Stimulated activated naive CD8-positive, alpha-beta T cell treated with anti-CD3 and anti-CD28 coated beads, Interleukin-15, Interleukin-2, amounts not matched to agents 100 U/mL and 50 U/mL, for 24 hours (primary cell): ENCODE measurements at regions not wholly inside any gene's neighbourhood (a gene's known extent, or its start where the extent isn't known, plus 50 kb on each side); places are given as distances from the start of the nearest gene placed in this dataset.
"Not testable (repeated sequence)": the region's sequence is repeated elsewhere in the genome, so short reads cannot be mapped to it uniquely, and the experiment has no call there.

Experiments
- ATAC-seq: fragments of 150-1000 bp; cut with Tn5 transposase; one replicate; pipeline ENCODE4 v1.10.0; 2021
- DNase-seq: peaks from one replicate; pipeline ENCODE4 v3.0.0; 2021

GRCh38 chr10:3932597-3933375 lies 147.8 kb upstream of the KLF6 start:
- ATAC-seq (no peak), DNase-seq (no peak)

- ATAC-seq (no peak), DNase-seq (no peak)
Measured at GRCh38 chr10:3931901-3932300, 146.9 kb upstream of the KLF6 start.

- ATAC-seq: no peak
- DNase-seq: no peak
Measured at GRCh38 chr10:3931224-3931623, 146.2 kb upstream of the KLF6 start.

- no peak for ATAC-seq
- DNase-seq: no peak
Measured at GRCh38 chr10:3928569-3928968, 143.6 kb upstream of the KLF6 start.

GRCh38 chr10:3928078-3928477 lies 143.1 kb upstream of the KLF6 start:
- DNase-seq: no peak
- ATAC-seq: no peak

GRCh38 chr10:3926675-3927525 lies 141.9 kb upstream of the KLF6 start:
- ATAC-seq: peak; percentile 64
- DNase-seq: no peak

GRCh38 chr10:3926258-3926657 lies 141.2 kb upstream of the KLF6 start:
- DNase-seq (no peak), ATAC-seq (no peak)

GRCh38 chr10:3925184-3925583 lies 140.2 kb upstream of the KLF6 start:
- ATAC-seq (no peak), DNase-seq (no peak)

GRCh38 chr10:3924344-3924743 lies 139.3 kb upstream of the KLF6 start:
- DNase-seq (no peak), ATAC-seq (peak; percentile 37)

- ATAC-seq (no peak), DNase-seq (no peak)
Measured at GRCh38 chr10:3923033-3923432, 138.0 kb upstream of the KLF6 start.

- no peak for DNase-seq
Measured at GRCh38 chr10:3919709-3920308, 134.8 kb upstream of the KLF6 start.

GRCh38 chr10:3917392-3917791 lies 132.4 kb upstream of the KLF6 start:
- DNase-seq, ATAC-seq: not testable (repeated sequence)

More at GRCh38 chr10:3919709-3920308, 134.8 kb upstream of the KLF6 start:
- ATAC-seq: no peak

- no peak for DNase-seq
- no peak for ATAC-seq
Measured at GRCh38 chr10:3914733-3915132, 129.7 kb upstream of the KLF6 start.

- DNase-seq: no peak
- ATAC-seq: no peak
Measured at GRCh38 chr10:3911713-3912442, 126.9 kb upstream of the KLF6 start.

GRCh38 chr10:3911241-3911640 lies 126.2 kb upstream of the KLF6 start:
- DNase-seq (no peak), ATAC-seq (no peak)

- no peak for ATAC-seq
- no peak for DNase-seq
Measured at GRCh38 chr10:3909339-3909738, 124.3 kb upstream of the KLF6 start.

- no peak for DNase-seq
- ATAC-seq: no peak
Measured at GRCh38 chr10:3908183-3908582, 123.2 kb upstream of the KLF6 start.

- ATAC-seq (no peak), DNase-seq (no peak)
Measured at GRCh38 chr10:3907514-3907913, 122.5 kb upstream of the KLF6 start.

- DNase-seq: no peak
- no peak for ATAC-seq
Measured at GRCh38 chr10:3906511-3907111, 121.6 kb upstream of the KLF6 start.

- ATAC-seq (no peak), DNase-seq (no peak)
Measured at GRCh38 chr10:3904419-3904960, 119.5 kb upstream of the KLF6 start.

GRCh38 chr10:3902809-3903410 lies 117.9 kb upstream of the KLF6 start:
- ATAC-seq (no peak), DNase-seq (no peak)
